NCI-H2227 (cell line): ENCODE measurements at regions not wholly inside any gene's neighbourhood (a gene's known extent, or its start where the extent isn't known, plus 50 kb on each side); places are given as distances from the start of the nearest gene placed in this dataset.
"Not testable (repeated sequence)": the region's sequence is repeated elsewhere in the genome, so short reads cannot be mapped to it uniquely, and the experiment has no call there.

Experiments used
- DNase-seq: peaks from one replicate; lab custom pipeline; 2025; ENCODE audit not compliant: unreplicated experiment; lab: John Stamatoyannopoulos, UW

DNA sequence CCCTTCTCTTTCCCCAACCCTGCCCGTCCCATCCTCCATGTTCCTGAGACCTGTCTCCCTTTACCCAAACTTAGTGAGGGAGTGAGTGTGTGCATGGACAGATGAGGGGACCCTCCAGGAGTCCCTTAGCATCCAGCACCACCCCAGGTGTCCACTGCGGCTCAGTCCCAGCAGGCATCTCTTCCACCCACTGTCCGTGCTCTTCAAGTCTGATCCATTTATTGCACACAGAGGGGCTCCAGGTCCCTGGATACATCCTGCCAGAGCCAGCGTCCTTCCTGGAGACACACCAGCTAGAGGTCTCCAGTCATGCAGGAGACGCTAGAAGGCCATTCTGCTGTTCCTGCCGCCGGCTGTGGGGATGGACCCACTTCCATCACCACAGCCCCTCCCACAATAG lies 239.2 kb downstream of the ADGRD1 start:
- DNase-seq, result no peak

- DNase-seq, result no peak
These were observed 240.5 kb downstream of the ADGRD1 start for GRCh38 chr12:131194166-131194565.

DNA sequence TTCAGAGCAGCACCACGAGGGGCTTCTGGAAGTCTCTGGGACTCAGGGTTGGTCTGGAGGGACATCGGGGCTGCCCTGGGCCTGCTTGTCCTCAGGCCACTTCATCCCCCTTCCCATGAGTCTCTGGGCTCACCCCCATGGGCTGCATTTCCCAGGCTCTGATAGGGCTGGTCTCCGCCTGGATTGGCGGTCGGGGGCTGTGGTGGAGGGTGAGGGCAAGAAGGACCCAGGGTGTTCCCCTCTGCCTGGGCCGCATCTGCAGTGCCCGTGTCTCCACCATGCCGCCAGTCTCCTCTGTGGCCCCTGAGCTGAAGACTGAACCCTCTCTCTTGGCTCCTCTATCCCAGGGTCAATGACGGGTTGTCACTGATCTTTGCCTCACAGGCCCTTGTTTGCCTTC lies 242.1 kb downstream of the ADGRD1 start:
- DNase-seq, result no peak

DNA sequence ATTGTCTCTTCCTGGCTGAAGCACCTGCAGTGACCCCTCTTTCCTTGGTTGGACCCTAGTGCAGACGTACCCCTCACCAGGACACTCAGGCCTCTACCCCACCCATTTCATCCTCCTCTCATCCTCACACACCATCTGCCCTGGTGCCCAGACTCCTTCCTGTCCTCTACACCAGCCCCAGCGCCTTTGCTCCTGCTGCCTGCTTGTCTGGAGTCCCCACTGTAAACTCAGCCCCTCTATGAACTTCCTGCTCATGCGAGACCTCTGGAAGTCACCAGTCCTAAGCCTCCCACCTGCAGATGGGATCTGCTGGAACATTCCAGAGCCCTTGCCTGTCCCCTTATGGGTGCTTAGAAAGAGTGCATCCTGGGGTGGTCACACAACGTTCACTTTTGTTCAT lies 242.5 kb downstream of the ADGRD1 start:
- DNase-seq, result no peak

- DNase-seq, result no peak
These were observed 243.8 kb downstream of the ADGRD1 start for GRCh38 chr12:131197490-131197889.

- DNase-seq, result no peak
These were observed 245.5 kb downstream of the ADGRD1 start for GRCh38 chr12:131199221-131199620.

DNA sequence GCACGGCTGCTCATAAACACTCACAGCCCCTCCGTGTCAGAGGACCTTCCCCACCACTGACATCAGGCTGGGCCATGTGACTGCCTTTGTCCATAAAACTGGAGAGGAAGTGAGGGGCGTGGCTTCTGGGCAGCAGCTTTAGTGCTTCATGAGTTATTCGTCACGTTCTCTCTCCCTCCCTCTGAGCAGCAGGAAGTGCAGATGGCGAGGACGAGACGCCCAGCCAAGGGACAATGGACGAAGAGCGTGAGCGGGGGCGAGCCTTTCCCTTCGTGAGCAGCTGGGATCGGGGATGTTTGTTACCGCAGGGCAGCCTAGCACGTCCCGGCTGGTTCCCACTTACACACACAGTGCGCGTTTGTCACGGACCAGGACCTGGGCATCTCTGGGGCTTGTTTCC lies 248.2 kb downstream of the ADGRD1 start:
- DNase-seq, result not testable (repeated sequence)

GRCh38 chr12:131202592-131203378 lies 249.1 kb downstream of the ADGRD1 start:
- no peak for DNase-seq

DNA sequence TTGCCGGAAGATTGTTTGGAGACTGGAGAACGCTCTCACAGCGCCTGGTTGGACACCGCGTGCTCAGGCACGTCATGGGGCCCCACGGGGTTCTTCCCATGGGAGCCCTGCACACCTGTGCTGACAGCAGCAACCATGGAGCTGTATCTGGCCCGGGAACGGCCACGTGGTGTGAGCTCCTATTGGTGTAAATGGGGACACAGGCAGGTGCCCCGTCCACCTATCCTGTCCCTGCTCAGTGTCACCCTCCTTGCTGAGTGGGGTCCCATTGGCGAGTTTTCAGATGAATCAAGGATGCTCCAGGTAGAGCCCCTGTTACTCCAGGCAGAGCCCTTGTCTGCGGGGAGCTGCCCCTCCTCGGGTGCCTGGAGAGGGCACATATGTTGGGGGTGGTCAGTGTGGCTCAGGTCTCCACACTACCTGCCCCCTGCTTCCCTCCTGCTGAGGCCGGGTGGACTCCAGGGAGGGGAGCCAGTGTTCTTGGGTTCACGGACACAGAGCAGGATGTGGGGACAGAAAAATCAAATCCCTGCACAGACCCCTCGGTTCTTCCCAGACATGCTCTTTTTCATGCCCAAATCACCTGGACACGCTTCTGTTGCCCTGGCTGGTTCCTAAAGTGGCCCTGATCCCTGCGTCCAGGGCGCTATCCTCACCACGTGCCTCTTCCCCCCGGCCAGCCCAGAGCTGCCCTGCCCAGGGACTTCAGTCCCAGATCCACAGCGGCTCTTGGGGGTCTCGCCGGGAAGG lies 250.1 kb downstream of the ADGRD1 start:
- no peak for DNase-seq

DNA sequence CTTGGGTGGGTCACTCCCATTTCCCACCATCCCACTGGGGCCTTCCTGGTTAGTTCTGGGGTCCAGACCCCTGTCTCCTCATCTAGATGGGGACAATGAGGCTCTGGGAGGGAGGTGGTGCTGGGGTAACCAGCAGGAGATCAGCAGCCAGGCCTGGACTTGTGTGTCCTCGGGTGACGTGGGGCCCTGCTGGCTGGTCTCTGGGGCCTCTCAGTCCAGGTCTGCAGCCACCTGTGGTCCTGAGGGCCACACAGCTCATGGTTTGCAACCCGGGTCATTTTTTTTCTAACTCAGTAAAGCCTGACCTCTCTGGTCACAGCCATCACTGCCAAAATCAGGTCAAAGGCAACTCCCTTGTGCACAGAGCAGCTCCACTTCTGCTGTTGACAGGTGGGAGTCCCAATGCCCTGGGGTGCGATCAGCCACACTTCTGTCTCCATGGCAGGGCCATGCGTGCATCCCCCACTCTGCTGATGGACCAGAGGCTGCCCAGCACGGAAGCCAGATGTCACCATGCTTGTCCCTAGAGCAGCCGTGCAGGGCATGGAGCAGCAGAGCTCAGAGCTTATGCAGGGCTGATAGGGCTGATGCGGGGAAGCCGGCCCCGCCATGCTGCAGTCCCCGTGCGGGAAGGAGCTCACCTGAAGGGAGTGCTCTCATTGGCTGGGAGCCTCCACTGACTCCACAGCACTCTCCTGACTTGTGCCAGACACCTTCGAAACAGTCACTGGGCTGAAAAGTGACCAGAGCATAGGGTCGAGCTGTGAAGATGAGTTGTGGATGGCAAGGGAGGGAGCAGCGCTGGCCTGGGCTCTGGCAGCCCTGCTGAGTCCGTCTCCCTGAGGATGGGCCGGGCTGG lies 250.9 kb downstream of the ADGRD1 start:
- DNase-seq, result no peak

- DNase-seq, result not testable (repeated sequence)
These were observed 251.7 kb downstream of the ADGRD1 start for GRCh38 chr12:131205275-131205933.

- not testable (repeated sequence) for DNase-seq
These were observed 253.1 kb downstream of the ADGRD1 start for GRCh38 chr12:131206630-131207299.

DNA sequence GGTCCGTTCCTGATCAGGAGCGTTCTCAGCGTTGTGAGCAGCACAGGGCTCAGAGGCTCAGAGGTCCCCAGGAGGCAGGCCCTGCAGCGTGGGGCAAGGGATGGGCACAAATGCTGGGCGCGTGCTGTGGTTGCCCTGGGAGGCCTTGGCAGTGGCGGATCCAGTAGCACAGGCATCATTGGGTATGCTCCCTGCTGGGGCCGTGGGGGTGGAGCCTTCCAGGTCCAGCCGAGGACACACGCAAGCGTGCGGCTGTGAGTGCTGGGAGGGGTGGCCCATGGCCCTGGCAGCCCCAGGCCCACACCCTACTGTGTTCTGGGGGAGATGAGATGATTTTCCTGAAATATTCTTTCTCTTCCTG lies 253.6 kb downstream of the ADGRD1 start:
- not testable (repeated sequence) for DNase-seq

DNA sequence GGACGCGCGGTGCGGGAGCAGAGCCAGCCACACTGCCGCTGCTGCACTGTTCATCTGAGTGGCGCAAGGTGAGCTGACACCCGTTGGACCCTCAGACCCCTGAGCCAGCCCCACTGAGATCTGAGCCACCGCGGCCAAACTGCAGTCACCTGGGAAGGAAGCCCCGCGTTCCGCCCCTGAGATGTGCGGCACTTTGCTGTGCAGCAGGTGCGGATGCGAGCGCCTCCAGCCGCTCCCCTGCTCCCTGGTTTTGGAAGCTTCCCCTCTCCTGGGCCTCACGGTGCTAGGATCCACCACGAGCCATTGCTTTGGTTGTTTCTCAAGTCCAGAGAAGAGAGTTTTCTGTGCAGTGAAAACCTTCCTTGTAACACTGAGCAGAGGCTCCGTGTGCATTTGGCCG lies 254.1 kb downstream of the ADGRD1 start:
- DNase-seq, result not testable (repeated sequence)

DNA sequence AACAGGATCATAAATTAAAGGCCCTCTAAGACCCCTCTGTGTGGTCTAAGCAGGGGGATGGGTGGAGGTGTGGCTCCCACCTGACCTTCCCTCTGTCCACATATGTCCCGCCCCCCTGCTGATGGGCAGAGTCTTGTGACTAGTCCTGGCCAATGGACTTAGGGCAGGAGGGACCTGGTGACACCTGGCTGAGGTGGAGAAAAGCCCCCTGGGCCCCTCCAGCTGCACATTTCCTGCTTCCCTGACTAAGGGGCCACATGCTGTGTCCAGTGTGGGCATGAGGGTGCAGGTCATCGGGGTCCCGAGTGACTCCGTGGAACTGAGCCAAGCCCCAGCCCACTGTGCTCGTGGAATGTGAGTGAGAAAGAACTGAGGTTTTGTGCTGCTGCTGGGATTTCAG lies 254.7 kb downstream of the ADGRD1 start:
- DNase-seq, result no peak

DNA sequence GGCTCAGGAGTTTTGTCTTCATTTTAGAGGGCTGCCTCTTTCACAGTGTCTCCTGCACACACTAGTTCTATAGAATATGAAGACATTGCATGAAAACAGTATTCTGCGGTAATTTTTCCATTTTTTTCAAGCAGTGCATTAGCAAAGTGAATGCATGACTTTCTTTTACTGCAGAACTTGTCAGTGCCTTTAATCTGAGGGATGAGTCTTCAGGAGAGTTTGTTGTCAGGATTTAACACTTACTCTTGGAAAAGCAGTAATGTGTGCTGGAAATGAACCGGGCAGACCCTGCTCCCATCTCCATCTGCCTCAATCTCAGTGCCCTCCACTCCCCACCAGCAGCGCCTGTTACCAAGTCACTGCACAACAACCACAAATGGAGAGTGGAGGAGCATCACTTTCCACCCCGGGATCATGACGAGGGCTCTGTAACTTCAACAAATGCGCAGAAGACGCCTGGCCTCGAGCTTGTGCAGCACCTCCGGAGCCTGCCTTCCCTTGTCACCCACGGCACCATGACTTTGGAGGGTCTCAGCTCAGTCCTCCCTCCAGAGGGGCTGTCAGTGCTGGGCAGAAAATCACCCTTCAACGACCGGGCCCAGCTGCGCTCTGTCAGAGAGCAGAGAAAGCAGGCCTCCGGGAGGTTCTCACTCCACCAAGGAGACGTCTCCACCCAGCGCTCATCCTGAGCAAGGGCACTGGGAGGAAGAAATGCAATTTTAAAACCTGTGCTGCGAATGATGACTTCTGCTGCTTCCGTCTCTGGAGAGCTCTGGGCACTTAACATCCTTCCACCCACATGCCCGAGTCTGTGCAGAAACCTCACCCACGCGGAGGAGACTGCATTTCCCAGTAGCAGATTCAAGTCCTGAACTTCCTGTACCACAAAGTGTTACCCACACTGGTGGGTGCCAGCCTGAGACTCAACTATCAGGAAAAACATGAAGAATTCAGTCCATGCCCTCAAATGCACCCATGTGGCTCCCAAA lies 255.7 kb downstream of the ADGRD1 start:
- no peak for DNase-seq

DNA sequence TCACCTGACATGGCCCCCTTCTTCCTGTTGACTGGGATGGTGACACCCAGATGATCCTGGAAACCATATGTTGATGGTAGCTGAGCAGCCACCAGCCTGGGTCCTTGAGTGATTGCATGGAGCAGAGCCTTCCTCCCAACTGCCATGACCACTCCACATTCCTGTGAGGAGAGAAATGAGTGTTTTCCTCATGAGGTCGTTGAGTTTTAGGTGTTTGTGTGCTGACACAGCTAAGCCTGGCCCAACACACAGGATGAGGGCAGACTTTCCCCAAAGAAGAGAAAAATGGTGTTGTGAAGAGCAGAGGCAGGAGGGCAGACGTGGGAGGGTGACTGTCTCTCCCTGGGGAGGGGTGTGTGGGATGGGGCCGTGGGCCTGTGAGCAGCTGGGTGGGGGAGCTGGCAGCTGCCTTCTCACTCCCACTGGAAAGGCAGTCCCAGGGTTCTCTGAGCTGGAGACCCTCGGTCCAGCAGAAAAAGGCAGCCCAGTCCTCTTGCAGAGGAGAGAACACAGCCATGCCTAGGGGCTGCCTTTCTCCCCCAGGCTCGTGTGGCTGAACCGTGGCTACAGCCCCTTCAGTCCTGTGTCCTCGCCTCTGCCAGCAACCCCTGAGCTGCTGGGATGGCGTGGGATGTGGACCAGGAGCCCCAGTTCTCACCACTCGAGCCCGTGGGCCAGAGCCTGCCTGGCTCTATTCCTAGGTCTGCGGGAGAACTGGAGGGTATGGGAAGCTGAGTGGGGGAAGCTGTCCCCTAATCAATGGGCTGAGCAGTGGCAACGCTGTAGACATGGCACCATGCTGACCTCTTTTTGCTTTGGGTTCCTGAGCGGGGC lies 257.0 kb downstream of the ADGRD1 start:
- no peak for DNase-seq

DNA sequence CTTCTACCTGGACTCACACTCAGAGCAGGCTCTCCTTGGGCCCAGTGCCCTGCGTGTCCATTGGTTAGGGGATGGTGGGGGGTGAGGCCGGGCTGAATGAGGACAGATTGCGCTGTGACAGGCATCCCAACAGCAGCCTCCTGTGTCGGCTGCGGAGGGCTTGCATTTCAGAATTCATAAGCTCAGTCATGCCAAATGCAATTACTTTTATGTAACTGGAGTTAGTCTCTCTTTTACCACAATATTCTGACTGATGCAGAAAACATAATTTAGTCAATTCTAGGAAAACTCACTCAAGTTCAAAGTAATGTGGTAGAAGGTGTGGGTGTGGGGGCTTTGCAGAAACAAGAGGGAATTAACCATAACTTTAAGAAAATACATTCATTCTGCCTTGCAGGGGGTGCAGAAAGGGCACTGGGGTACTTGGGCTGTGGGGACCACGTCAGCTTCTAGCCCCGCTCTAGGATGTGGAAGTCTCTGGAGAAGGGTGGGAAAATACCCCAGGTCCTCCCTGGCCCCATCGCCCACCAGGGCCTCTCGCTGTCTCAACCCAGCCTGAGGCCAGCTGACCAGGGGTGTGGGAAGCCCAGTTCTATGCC lies 257.7 kb downstream of the ADGRD1 start:
- no peak for DNase-seq
